Myocyte (in vitro differentiated cells): ENCODE measurements at regions not wholly inside any gene's neighbourhood (a gene's known extent, or its start where the extent isn't known, plus 50 kb on each side); places are given as distances from the start of the nearest gene placed in this dataset.
"Not testable (repeated sequence)": the region's sequence is repeated elsewhere in the genome, so short reads cannot be mapped to it uniquely, and the experiment has no call there.

Source experiments
- DNase-seq: peaks from one replicate; pipeline ENCODE4 v3.0.0-alpha.2; 2012; ENCODE audit warnings: low read depth

- peak; percentile 79 for DNase-seq
Observed at GRCh38 chr1:60283690-60284089, 210.1 kb upstream of the C1orf87 start.

DNA sequence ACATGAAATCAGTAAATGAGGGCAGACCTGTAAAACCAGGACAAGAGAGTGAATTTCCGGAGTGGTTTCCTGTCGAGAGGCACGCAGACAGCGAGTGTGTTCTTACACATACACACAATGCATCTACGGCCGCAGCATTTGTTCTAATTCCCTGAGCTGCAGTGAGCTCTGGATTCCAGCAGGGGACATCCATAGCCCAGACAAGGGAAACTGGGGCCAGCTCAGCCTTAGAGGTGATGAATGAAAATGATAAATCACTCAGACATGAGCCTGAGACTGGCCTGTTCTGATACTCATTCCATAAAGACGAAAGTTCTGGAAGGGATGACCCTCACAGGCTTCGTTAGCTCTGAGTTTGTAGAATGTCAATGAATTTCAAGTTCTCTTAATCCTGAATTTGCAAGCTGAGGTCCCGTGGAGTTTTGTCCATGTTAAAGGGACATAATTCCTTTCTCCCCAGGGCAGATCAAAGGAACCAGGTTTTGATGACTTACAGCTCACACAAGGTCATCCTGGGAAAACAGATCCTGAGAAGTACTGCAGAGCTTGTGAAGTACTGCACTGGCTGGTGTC, 207.9 kb upstream of the C1orf87 start:
- peak; percentile 83 for DNase-seq

GRCh38 chr1:60280819-60281218, 207.2 kb upstream of the C1orf87 start:
- no peak for DNase-seq

DNA sequence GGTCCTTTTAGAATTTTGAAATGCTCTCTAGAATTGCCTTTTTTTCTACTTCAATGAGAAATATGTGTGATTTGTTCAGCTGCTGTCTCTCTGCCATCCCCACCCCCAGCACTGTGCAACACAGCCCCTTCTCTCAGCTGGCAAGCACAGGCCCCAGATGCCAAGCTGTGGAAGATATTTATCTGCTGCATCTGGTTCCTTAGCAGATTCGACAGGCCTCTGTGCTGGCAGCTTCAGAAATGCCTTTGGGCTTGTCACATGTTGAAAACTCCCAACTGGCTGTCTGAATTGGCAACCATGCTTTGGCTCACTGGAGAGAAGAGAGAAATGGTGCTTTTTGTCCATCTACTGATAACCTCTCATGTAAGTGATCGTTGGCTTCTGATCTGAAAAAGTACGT, 206.7 kb upstream of the C1orf87 start:
- DNase-seq: peak; percentile 78

- DNase-seq: peak; percentile 22
Observed at GRCh38 chr1:60279798-60280197, 206.2 kb upstream of the C1orf87 start.

GRCh38 chr1:60277269-60277668, 203.7 kb upstream of the C1orf87 start:
- DNase-seq: peak; percentile 71

- DNase-seq: no peak
Observed at GRCh38 chr1:60274422-60275290, 201.1 kb upstream of the C1orf87 start.

DNA sequence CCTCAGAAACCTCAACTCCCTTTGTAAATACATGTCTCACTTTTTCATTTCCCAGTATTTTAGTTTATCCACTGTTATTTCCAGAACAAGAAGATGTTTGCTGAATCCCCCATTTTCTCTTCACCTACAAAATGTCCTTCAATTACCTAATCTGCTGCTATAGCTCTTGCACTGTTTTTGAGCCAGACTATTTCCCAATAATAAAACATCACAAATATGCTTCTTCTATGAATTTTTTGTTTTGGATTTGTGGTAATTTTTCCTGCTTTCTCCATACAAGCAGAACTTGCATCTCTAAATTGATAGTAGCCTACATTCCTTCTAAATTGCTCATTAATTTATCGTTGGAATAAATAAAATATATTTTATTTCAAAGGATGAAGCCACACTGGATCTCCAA, 199.6 kb upstream of the C1orf87 start:
- no peak for DNase-seq

DNA sequence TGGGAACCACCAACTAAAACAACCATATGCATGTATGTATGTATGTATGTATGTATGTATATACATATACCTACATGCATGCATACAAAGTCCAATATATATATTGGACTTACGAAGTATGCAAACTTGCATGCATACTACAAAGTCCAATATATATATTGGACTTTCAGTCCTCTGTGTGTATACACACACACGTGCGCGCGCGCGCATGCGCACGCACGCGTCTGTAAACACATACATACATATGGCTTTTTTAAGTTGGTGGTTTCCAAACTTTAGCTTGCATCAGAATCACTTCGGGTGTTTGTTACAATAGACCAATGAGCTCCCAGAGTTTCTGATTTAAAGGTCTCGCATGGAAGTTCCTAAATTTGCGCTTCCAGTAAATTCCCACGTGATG, 197.5 kb upstream of the C1orf87 start:
- no peak for DNase-seq

DNA sequence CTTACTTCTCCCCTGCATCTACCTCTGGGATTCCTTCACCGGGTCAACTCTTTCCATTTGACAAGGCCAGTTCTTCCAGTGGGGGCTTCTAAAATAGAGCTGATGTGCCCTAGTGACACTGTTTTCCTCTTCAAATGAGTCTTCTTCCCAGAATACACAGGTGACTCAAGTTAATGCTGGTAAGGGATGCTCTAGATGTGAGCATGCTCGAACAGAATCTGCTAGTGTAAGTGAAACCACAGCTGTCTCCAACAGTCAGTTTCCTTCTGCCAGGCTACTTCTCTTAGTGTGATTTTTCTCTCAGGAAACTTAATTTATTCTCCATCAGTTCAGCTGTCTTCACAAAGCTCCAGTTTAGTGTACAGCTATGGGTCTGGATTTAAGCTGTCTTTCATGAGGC, 194.9 kb upstream of the C1orf87 start:
- DNase-seq: no peak

DNA sequence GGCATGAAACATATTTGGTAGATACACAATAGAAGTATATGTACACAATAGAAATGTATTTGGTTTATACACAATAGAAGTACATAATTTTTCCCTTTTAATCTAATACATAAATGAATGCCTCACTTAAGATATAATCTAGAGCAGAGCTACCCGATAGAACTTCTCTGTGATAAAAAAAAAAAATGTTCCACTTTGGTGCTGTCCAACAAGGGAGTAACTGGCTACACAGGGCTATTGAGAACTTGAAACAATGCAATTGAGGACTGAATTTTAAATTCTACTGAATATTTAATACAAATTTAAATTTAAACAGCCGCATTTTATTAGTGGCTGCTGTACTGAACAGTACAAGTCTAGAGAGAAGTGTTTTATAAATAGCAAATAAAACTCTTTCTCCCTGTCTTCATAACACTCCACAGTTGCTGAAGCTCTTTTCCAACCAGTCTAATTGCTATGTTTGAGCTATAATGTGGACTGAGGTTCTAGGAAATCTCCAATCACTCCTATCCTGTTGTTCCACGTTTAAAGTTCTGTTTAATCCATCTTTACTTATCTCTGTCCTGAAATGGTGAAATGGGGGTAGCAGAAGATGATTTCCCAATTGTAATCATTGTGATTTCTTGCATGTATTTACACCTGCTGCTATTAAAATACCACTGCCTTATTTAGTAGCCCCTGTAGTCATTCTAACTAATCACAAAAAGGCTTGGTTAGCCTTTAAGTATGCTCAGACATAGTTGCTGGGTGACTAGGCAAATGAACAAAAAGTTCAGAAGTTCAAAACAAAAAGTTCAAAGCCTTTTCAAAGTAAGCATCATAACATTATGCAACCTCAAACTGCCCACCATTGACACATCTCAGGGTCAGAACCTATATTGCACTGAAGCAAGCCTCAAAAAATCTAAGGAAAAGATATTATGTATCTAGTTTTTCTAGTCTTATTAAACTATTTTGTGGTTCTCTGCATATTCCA, 192.3 kb upstream of the C1orf87 start:
- DNase-seq: peak; percentile 11

GRCh38 chr1:60262701-60263100, 189.1 kb upstream of the C1orf87 start:
- no peak for DNase-seq

GRCh38 chr1:60257531-60257930, 184.0 kb upstream of the C1orf87 start:
- no peak for DNase-seq

DNA sequence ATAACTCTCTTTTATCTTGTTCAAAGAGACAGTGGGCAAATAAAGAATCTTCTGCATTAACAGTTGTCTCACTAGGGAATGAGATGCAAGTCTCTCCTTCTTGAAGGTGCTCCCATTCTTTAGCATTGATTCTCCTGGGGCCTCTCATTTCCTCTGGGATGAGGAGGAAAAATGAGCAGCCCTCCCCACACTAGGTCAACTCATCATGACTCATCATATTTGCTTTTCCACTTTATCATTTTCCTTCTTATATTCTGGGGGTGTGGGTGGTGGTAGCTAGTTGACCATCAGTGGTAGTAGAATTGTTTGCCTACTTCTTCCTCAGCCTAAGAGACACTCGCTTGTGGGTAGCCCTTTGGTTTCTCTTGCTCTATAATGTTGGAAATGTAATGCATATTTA, 182.0 kb upstream of the C1orf87 start:
- no peak for DNase-seq

DNA sequence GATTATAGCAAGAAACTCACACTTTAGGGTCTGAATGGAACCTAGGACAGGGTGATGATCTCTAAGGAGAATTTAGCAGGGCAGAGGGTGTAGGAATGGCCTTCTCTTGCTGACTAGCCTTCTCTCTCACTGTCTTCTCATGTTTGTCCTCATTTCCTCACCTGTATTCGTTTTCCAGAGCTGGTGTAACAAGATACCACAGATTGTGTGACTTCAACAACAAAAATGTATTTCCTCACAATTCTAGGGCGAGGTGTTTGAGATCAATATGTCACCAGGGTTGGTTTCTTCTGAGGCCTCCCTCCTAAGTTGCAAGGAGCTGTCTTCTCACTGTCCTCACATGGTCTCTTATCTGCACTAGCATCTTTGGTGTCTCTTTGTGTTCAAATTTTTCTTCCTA, 177.9 kb upstream of the C1orf87 start:
- DNase-seq: no peak

DNA sequence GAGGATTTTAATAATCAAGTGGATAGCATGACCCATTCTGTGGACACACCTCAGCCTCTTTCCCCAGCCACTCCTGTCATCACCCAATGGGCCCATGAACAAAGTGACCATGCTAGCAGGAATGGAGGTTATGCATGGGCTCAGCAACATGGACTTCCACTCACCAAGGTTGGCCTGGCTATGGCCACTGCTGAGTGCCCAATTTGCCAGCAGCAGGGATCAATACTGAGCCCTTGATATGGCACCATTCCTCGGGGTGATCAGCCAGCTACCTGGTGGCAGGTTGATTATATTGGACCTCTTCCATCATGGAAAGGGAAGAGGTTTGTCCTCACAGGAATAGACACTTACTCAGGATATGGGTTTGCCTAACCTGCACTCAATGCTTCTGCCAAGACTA, 173.9 kb upstream of the C1orf87 start:
- not testable (repeated sequence) for DNase-seq

DNA sequence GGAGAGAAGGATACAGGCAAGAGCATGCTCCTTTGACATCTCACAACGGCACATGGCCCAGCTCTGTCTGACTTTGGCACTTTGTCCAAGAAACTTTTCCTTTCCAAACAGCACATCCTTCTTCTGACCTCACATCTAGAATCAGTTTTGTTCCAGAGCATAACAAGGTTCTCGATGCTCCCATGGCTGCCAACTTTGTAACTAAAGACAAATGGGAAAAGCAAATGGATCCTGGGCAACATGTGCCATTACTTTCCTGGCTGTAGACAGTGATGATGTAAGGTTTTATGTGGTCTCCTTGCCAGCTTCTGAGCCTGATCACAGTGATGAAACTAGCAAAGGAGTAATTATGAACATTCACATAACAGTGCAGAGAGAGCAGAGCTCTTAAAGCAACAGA, 171.8 kb upstream of the C1orf87 start:
- DNase-seq: peak; percentile 8

DNA sequence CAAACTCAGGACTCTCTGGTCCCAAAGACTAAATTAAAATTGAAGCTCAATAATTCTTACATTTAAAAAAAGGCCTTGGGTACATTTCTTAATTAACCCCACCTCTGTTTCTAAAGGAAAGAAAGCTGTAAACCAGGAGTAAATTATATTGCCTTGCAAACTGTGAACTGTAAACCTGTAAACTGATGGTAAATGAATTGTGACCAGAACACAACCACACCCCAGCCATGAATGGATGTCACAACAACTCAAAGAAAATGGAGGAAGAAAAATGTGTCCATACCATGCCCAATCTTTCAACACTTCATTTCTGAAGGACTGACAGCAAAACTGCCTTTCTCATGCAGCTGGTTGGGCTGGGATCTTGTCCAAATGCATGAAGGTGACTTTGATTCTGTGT, 171.3 kb upstream of the C1orf87 start:
- DNase-seq: no peak

DNA sequence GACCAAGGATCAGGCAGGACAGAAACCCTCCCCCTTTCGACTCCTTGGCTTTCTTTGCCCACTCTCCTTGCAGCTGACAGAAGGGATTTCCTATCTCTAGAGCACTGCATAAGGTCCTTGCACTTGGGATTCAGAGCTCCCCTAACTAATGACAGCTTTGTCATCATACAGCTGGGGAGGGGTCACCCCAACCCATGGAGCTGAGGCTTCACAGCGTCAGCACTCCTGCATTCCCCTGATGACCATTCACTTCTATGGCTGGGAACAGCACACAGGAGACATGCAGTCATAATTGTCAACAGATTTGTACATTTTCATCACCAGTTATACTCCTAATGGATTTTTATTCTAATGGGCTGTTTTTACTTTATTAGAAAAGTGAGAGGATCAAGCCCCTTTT, 161.7 kb upstream of the C1orf87 start:
- no peak for DNase-seq

- peak; percentile 26 for DNase-seq
Observed at GRCh38 chr1:60234776-60235175, 161.2 kb upstream of the C1orf87 start.

DNA sequence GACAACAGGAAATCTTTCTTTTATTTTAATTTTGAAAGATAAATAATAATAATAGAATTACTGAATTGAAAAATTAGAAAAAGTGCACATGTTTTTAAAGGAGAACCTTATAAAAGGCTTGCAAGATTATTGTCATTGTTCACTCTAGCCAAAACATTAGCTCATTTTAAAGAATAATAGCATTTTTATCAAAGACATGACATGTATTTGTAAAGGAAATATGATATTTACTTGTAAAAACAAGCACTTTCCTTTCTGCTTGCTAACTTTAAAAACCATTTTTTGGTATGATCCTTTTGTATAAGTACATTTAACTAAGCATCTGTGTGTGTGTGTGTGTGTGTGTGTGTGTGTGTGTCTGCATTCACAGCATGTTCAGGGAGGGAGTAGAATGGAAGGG, 156.3 kb upstream of the C1orf87 start:
- no peak for DNase-seq

GRCh38 chr1:60228041-60228491, 154.5 kb upstream of the C1orf87 start:
- no peak for DNase-seq
